Skeletal muscle cell (primary cell): ENCODE measurements at regions not wholly inside any gene's neighbourhood (a gene's known extent, or its start where the extent isn't known, plus 50 kb on each side); places are given as distances from the start of the nearest gene placed in this dataset.

Experiments used
- DNase-seq: peaks from one replicate; pipeline ENCODE4 v3.0.0-alpha.2; 2010; ENCODE audit warnings: low read depth
- H3K4me3 ChIP-seq: 2 replicates; pipeline ENCODE4 v1.5.1; 2011; ENCODE audit warnings: low read depth, mild to moderate bottlenecking, control low read depth, low read length, moderate library complexity

- H3K4me3 ChIP-seq: no peak overlapping the region
- peak; percentile 73 for DNase-seq
Observed at GRCh38 chr2:128379021-128380015, 60.6 kb upstream of the HS6ST1 start.

DNA sequence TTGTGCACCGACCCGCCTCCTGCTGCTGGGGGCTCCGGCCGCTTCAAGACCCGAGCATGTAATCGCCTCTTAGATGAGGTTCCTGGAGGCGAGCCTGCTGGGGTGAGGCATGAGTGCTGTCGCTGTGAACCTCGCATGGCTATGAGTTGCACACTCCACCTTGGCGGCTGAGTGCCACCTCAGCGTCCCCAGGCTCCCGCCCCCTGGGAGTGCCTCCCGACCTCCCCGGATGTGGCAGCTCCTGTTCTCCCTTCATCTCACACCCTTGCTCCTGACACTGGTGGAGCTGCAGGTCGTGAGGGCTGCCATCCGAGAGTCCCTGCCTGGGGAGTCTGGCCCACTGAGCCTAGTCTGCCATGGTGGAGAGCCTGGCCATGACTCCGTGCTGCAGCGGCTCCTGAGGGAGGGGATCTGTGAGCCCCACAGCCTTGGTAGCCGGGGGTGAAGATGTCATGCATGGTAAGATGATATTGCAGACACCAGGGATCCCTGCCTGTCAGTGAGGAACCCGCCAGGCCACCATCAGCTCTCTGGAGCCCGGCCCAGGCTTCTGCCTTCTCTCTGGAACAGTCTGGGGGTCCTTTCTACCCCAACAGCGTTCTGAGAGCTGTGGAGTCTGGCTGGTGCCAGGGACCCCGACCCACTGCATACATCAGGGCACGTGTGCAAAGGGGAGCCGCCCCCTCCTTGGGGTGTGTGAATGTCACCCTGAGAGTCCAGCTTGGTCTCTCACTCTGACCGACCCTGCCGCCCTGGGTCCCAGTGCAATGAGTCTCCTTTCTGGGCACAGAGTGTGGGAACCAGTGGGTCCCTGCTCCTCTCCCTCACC lies 61.6 kb upstream of the HS6ST1 start:
- DNase-seq: no peak
- H3K4me3 ChIP-seq: no peak overlapping the region

DNA sequence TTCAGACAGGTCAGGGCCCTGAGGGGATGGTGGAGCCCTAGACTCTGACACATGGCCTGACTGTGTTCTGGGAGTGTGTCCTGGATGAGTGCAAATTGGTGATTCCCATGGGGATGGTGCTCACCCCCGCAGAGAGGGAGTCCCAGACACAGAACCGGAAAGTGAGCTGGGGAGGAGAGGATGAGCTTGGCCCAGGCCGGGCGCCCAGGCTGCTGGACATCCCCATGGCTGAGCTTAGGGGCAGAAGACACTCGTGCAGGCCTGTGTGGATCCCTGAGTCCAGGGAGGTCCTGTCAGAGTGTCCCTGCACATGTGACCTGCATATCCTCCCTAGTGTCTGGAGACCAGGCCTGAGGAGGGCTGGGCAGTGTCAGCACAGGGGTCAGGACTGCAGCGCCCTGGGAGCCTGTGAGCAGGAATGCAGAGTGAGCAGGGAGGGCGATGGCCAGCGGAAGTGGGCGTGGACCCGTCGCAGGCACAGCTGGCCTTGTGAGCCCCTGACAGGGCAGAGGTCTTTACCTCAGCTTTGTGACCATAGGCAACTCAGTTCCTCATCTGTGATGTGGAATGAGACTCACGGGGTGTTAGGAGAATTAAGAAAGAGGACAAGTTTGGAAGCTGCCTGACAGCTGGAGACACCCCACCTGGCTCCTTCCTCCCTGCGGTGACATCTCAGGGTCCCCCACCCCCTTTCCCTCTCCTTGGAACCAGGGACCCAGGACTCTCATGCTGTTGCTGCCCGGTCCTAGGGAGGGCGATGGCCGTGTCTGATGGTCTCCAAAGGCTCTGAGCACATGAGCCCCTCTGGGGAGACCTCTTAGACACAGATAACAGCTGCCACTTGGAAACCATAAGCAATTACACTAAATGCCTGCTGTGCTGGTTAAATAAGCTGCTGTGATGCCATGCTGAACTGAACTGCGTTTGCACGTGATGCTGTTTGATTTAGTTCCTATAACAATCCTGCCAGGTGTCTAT lies 62.6 kb upstream of the HS6ST1 start:
- no peak for DNase-seq
- H3K4me3 ChIP-seq: no peak overlapping the region

GRCh38 chr2:128384446-128384845 lies 65.8 kb upstream of the HS6ST1 start:
- H3K4me3 ChIP-seq: no peak overlapping the region
- no peak for DNase-seq

DNA sequence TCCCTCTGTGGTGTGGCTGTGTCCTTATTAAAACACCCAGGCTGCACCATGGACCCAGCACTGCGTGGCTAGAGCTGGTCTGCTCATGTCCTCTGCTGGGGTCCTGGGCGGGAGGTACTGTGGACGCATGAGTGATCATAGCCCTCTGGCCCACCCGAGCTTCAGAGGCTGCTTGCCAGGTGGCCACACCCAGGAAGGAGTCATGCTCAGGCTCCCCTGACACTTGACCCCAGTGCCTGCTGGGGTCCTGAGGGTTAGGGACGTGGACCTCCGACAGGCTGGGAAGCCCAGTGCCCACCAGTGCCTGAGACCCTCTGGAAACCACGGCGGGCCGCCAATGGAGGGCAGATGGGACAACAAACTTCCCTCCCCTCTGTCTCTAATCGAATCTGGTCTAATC lies 66.3 kb upstream of the HS6ST1 start:
- DNase-seq: no peak
- H3K4me3 ChIP-seq: no peak overlapping the region

DNA sequence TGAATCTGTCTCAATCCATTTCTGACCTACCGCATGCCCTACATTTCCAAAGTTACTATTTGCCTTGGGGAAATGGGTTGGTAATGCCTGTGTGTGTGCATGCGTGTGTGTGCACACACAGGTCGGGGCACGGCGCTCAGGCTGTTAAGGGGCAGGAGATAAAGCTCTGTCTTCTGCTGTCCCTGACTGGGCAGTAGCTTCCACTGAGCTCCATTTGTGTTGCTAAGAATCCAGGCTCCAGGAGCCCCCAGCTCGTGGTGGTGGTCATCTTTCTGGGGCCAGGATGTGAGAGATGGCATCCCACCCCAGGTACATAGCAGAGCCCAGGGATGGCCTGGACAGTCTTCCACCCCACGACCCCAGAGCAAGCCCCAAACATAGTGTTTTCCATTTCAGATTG lies 66.7 kb upstream of the HS6ST1 start:
- DNase-seq: no peak

GRCh38 chr2:128386066-128386465 lies 67.4 kb upstream of the HS6ST1 start:
- DNase-seq: no peak

More for the DNA sequence above, 66.7 kb upstream of the HS6ST1 start:
- H3K4me3 ChIP-seq: no peak overlapping the region

GRCh38 chr2:128388499-128388941 lies 69.9 kb upstream of the HS6ST1 start:
- no peak for DNase-seq
- H3K4me3 ChIP-seq: no peak overlapping the region

More at GRCh38 chr2:128386066-128386465, 67.4 kb upstream of the HS6ST1 start:
- no peak overlapping the region for H3K4me3 ChIP-seq

- no peak for DNase-seq
- no peak overlapping the region for H3K4me3 ChIP-seq
Observed at GRCh38 chr2:128389388-128390086, 70.9 kb upstream of the HS6ST1 start.

GRCh38 chr2:128390256-128390990 lies 71.8 kb upstream of the HS6ST1 start:
- no peak overlapping the region for H3K4me3 ChIP-seq
- DNase-seq: no peak

GRCh38 chr2:128390991-128391630 lies 72.4 kb upstream of the HS6ST1 start:
- H3K4me3 ChIP-seq: no peak overlapping the region
- DNase-seq: no peak

- H3K4me3 ChIP-seq: no peak overlapping the region
- DNase-seq: no peak
Observed at GRCh38 chr2:128391679-128392078, 73.0 kb upstream of the HS6ST1 start.

DNA sequence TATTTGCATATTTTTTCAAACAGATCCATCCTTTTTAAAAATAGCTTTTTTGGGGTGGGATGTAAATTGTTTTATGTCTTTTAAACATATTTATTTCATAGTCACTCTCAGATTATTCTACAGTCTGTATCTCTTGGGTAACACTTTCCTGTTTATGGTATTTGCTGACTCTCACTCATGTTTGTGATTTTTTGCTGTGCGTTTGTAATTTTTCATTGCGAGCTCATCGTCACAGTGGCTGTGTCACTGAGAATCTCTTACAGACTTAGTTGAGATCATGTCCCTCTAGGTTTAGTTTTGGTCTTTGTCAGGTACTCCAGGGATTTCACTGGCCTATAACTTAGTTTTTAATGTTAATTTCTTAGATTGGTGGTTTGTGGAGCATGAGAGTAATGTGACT lies 73.5 kb upstream of the HS6ST1 start:
- DNase-seq: no peak

DNA sequence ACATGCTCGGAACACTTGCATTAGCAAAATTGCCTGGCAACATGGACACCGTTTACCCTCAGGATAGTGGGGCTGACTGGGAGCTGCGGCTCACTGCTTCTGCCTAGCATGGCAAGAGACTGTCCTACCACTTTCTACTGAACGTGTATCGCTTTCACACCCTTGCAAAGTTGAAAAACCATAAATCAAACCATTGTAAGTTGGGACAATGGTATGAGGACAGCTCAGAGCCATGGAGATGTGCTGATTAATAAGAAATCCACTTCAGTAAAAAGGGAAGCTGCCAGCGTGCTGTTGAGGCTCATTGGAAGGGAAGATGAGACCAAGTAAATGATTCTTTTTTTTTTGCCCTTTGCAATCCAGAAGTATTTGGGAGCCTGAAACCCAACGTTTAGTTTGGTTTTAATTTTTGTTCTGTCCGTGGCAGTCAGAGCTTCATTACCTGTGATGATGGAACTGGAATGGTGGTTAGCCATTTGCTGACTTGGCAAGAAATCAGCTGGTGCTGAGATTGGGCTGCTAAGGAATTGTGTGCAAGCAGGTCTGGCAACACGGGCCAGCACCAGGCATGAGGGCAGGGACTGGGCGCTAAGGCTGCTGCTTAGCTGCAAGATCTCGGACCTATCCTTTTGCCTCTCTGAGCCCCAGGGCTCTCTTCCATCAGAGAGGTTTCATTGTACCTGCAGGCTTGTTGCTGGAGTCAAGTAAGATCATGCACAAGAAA lies 75.5 kb upstream of the HS6ST1 start:
- H3K4me3 ChIP-seq: no peak overlapping the region
- no peak for DNase-seq

More for the DNA sequence above, 73.5 kb upstream of the HS6ST1 start:
- H3K4me3 ChIP-seq: no peak overlapping the region

DNA sequence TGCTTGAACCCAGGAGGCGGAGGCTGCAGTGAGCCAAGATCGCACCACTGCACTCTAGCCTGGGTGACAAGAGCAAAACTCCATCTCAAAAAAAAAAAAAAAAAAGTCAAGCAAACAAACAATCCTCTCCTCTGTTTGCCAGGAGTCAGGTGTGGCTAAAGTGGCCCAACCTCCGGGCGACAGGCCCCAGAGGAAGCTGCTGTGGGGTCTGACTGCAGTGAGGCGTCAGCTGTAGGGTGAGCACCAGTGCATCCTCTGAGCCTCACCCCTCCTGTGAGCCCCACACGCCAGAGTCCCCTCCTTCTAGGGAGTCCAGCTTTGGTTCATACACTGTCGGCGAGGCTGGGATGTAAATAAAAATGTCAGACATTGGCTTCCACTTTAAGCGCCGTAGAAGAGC lies 76.5 kb upstream of the HS6ST1 start:
- no peak for DNase-seq
- H3K4me3 ChIP-seq: no peak overlapping the region

DNA sequence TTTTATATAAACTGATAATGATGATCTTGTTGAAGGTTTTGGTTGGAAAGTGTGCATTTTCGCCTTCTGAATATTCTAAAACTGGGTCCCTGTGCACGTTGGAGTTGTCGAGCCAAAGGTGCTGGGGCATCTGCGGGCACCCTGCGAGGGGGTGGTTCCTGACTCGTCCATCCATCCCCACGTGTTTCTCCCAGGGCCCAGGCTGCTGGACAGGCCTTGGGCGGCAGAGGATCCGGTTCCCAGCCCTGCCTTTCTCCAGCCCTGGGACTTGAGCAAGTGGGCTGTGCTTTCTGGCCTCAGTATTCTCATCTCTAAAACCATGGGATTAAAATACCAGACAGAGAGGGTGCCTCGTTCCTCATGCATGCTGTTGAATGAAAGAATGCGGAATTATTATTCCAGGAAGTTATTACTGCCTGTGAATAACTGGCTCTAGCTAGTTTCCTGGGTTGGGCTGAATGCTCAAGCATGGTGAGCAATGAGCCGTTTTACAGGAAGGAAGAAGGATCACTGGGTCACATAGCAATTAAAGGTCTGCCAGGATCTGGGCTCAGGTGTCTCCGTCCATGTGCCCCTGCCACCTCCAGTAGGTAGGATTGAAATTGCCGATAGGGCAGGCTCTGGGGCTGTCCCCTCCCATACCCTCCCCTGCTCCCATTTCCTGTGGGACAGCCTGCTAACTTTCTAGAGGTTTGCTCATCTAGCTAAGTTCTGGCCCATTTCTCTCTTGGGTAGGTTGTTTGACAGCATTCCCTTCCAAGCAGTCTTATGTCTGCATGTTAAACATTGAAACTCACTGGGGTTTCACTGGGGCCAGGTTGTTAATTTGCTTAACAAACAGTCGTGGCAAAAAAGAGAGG lies 77.2 kb upstream of the HS6ST1 start:
- no peak overlapping the region for H3K4me3 ChIP-seq
- no peak for DNase-seq
